HepG2 (cell line): ENCODE measurements at regions not wholly inside any gene's neighbourhood (a gene's known extent, or its start where the extent isn't known, plus 50 kb on each side); places are given as distances from the start of the nearest gene placed in this dataset.

ENCODE experiments used
- ATAC-seq: fragments of 200-7000 bp; cut with Tn5 transposase; 3 replicates; pipeline ENCODE4 v1.9.1; 2020; ENCODE audit warnings: mild to moderate bottlenecking, moderate library complexity
- BruUV-seq: library from RNA; stranded (reverse); fragments of 400-500 nt; replicated peaks from 2 replicates; lab custom pipeline; 2021; lab: Mats Ljungman, UMichigan
- CTCF ChIA-PET: fragments of 300-600 bp; formaldehyde crosslinking; extraction: SDS; loops from one replicate; lab custom pipeline; 2021; ENCODE audit warnings: low total read pairs, inconsistent platforms, low intra/inter-chr PET ratio; lab: Yijun Ruan, JAX
- POLR2A ChIA-PET: fragments of 350-600 bp; sonication (Branson Sonifier 250); formaldehyde crosslinking; loops from one replicate; lab custom pipeline; 2020; ENCODE audit warnings: antibody characterized with exemption, inconsistent platforms; lab: Yijun Ruan, JAX
- DNase-seq: peaks from one replicate; pipeline ENCODE4 v3.0.0-alpha.2; 2015; ENCODE audit warnings: low spot score
- FAIRE-seq: peaks from 3 replicates; lab custom pipeline; 2011; peaks lifted over from hg19 to GRCh38; lab: Jason Lieb, UNC
- H2AFZ ChIP-seq: one replicate; pipeline ENCODE4 v1.6.1; 2011; ENCODE audit warnings: low read length, inconsistent platforms
- H3K27ac ChIP-seq: fragments of 300-600 bp; 3 replicates; pipeline ENCODE4 v1.8.0; 2011; ENCODE audit warnings: mixed run types, mild to moderate bottlenecking, mixed read lengths, low read length, inconsistent platforms; ENCODE audit not compliant: insufficient read depth; ENCODE audit errors: extremely low read length
- H3K27me3 ChIP-seq, 2 experiments: fragments of 200-600 bp in 1 of 2; 2 replicates in 1 of 2; 3 replicates in 1 of 2; pipeline versions ENCODE4 v1.6.0 to v1.8.0; 2011; ENCODE audit warnings: low read length in 2 of 2, mild to moderate bottlenecking in 2 of 2, moderate library complexity in 2 of 2, inconsistent platforms in 1 of 2; ENCODE audit not compliant: insufficient read depth in 2 of 2, control insufficient read depth in 1 of 2
- H3K36me3 ChIP-seq, 2 experiments: fragments of 200-600 bp in 1 of 2; replicated peaks in 1 of 2; 2 replicates in 1 of 2; 3 replicates in 1 of 2; pipeline versions ENCODE4 v1.5.1 to v1.8.0; 2011; ENCODE audit warnings: low read length in 2 of 2, inconsistent platforms in 1 of 2; ENCODE audit not compliant: insufficient read depth in 2 of 2, control insufficient read depth in 1 of 2
- H3K4me1 ChIP-seq: 2 replicates; pipeline ENCODE4 v1.5.1; 2012; ENCODE audit warnings: low read length, inconsistent platforms; ENCODE audit not compliant: insufficient read depth
- H3K4me2 ChIP-seq: 2 replicates; pipeline ENCODE4 v1.6.0; 2011; ENCODE audit warnings: low read depth, low read length, inconsistent platforms
- H3K4me3 ChIP-seq, 3 experiments: fragments of 200-600 bp in 1 of 3; sonication (generic), shearing (Covaris generic) in 1 of 3; replicated peaks in 1 of 3; 2 replicates each; pipeline ENCODE4 v1.5.1; 2011 to 2016; ENCODE audit warnings: low read length in 3 of 3, inconsistent platforms in 2 of 3, low read depth in 2 of 3, mild to moderate bottlenecking in 2 of 3, control low read depth in 1 of 3, mixed read lengths in 1 of 3; ENCODE audit not compliant: insufficient read depth in 1 of 3
- H3K79me2 ChIP-seq: one replicate; pipeline ENCODE4 v1.6.1; 2011; ENCODE audit warnings: low read length, inconsistent platforms; ENCODE audit not compliant: insufficient read depth
- H3K9ac ChIP-seq: 2 replicates; pipeline ENCODE4 v1.6.0; 2011; ENCODE audit warnings: mild to moderate bottlenecking, low read depth, low read length, inconsistent platforms; ENCODE audit not compliant: insufficient read depth
- H3K9me3 ChIP-seq: 2 replicates; pipeline ENCODE4 v1.5.1; 2012; ENCODE audit warnings: mild to moderate bottlenecking, low read length
- H4K20me1 ChIP-seq: 2 replicates; pipeline ENCODE4 v1.6.0; 2011; ENCODE audit warnings: inconsistent platforms, mild to moderate bottlenecking, low read length, moderate library complexity; ENCODE audit not compliant: insufficient read depth
- RNF219 ChIP-seq: sonication (generic); formaldehyde crosslinking; IDR thresholded peaks from 2 replicates; pipeline ENCODE4 v1.5.0; 2020; ENCODE audit warnings: mild to moderate bottlenecking, missing genetic modification reagents
- ZNF788 ChIP-seq: sonication (generic); formaldehyde crosslinking; IDR thresholded peaks from 2 replicates; pipeline ENCODE4 v1.5.0; 2020; ENCODE audit warnings: mild to moderate bottlenecking, missing genetic modification reagents, borderline replicate concordance
- WGBS: methylation state at CpG from one replicate; pipeline ENCODE4 v1.1.6; 2017; ENCODE audit warnings: low lambda C conversion rate; 5-methylcytosine and 5-hydroxymethylcytosine counted together
- in situ Hi-C: cut with HindIII; loops from 2 replicates; pipeline ENCODE4 v1.10.0; 2017; ENCODE audit warnings: low pct_unique_long_range_greater_than_20kb; ENCODE audit not compliant: extremely low pct_ligation_motif_present
- intact Hi-C: fragments of 100-400 bp; cut with micrococcal nuclease; formaldehyde crosslinking; loops from one replicate; pipeline ENCODE4 v1.10.0; 2022; ENCODE audit not compliant: unreplicated experiment

- Histone ChIP-seq H3K9me3 (no peaks in the 10 kb centered on the region), H3K4me2 (no peak overlapping the region), H3K27ac (no peak overlapping the region), H3K27me3 (no peaks in the 10 kb centered on the region), H3K4me1 (no peaks in the 10 kb centered on the region), H3K9ac (no peak overlapping the region), H3K36me3 (no peaks in the 10 kb centered on the region), H4K20me1 (no peaks in the 10 kb centered on the region), H3K79me2 (no peaks in the 10 kb centered on the region), H2AFZ (no peak overlapping the region), H3K4me3 (no peak overlapping the region)
- intact Hi-C loops, result no loop called here
- DNase-seq, result no peak
- WGBS, result 19% methylated on average over 3 of the region's 3 CpGs
- ChIA-PET CTCF (no interaction called here), POLR2A (no interaction called here)
- BruUV-seq, result no TSS peak
- FAIRE-seq, result no peak
- TF ChIP-seq ZNF788, result no peak
- in situ Hi-C loops, result no loop called here
- ATAC-seq, result no peak
Measured at GRCh38 chr15:93519599-93519998, 430.6 kb upstream of the RGMA start.

- H2AFZ ChIP-seq, result no peak overlapping the region
- H4K20me1 ChIP-seq, result no peaks in the 10 kb centered on the region
- no peaks in the 10 kb centered on the region for H3K9me3 ChIP-seq
- TF ChIP-seq RNF219 (CRISPR knock-in tag), result no peak
- H3K27ac ChIP-seq, result no peak overlapping the region
- no peaks in the 10 kb centered on the region for H3K79me2 ChIP-seq
- ChIA-PET POLR2A (no interaction called here), CTCF (no interaction called here)
- intact Hi-C loops, result no loop called here
- FAIRE-seq (no peak), DNase-seq (no peak), ATAC-seq (no peak)
- WGBS, result 0% methylated on average over 3 of the region's 3 CpGs
- no peaks in the 10 kb centered on the region for H3K4me1 ChIP-seq
- no TSS peak for BruUV-seq
- no peaks in the 10 kb centered on the region for H3K36me3 ChIP-seq
- no peaks in the 10 kb centered on the region for H3K27me3 ChIP-seq
- H3K4me3 ChIP-seq, result no peak overlapping the region
- no peak overlapping the region for H3K4me2 ChIP-seq
- in situ Hi-C loops, result no loop called here
- no peak overlapping the region for H3K9ac ChIP-seq
Measured at GRCh38 chr15:93517176-93517575, 428.2 kb upstream of the RGMA start.
